Astrocyte of the cerebellum (primary cell): ENCODE measurements at regions not wholly inside any gene's neighbourhood (a gene's known extent, or its start where the extent isn't known, plus 50 kb on each side); places are given as distances from the start of the nearest gene placed in this dataset.
"Not testable (repeated sequence)": the region's sequence is repeated elsewhere in the genome, so short reads cannot be mapped to it uniquely, and the experiment has no call there.

Source experiments
- DNase-seq: peaks from one replicate; pipeline ENCODE4 v3.0.0-alpha.2; 2011; ENCODE audit warnings: low read depth
- H3K4me3 ChIP-seq: 2 replicates; pipeline ENCODE4 v1.5.1; 2011; ENCODE audit warnings: mild to moderate bottlenecking, low read depth, low read length, moderate library complexity
- in situ Hi-C: cut with HindIII; loops from 2 replicates; pipeline ENCODE4 v1.10.0; 2017; ENCODE audit warnings: low sequenced_read_pairs
- TF ChIP-seq, protein P1 (sequence below): IDR thresholded peaks from 2 replicates; pipeline ENCODE4 v1.5.1; 2012; ENCODE audit warnings: low read length, low read depth, moderate library complexity, mild to moderate bottlenecking; ENCODE audit errors: missing control alignments

DNA sequence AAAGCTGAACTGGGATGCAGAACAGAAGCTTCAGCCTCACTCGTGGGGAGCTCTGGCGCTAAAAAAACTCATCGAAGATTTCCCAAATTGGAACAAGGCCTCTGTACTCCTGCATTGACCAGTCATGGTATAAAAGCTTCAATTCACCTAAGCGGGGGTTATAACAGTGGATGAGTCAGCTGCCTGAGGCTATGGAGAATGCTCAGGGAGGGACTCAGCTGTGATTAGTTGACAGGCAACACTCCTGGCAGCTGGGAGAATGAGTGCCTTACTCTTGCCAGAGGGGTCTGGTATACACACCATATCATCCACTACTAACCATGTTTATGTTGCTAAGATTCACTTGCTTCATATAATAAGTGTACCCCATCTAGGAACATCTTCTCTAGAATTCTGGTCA, 350.6 kb upstream of the VRK2 start:
- in situ Hi-C loops: no loop called here
- peak; percentile 11 for DNase-seq
- TF ChIP-seq, protein P1, sequence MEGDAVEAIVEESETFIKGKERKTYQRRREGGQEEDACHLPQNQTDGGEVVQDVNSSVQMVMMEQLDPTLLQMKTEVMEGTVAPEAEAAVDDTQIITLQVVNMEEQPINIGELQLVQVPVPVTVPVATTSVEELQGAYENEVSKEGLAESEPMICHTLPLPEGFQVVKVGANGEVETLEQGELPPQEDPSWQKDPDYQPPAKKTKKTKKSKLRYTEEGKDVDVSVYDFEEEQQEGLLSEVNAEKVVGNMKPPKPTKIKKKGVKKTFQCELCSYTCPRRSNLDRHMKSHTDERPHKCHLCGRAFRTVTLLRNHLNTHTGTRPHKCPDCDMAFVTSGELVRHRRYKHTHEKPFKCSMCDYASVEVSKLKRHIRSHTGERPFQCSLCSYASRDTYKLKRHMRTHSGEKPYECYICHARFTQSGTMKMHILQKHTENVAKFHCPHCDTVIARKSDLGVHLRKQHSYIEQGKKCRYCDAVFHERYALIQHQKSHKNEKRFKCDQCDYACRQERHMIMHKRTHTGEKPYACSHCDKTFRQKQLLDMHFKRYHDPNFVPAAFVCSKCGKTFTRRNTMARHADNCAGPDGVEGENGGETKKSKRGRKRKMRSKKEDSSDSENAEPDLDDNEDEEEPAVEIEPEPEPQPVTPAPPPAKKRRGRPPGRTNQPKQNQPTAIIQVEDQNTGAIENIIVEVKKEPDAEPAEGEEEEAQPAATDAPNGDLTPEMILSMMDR: no peak
- H3K4me3 ChIP-seq: no peak overlapping the region

- TF ChIP-seq, protein P1: no peak
- in situ Hi-C loops: no loop called here
- H3K4me3 ChIP-seq: no peak overlapping the region
- no peak for DNase-seq
These were observed 348.2 kb upstream of the VRK2 start for GRCh38 chr2:57698392-57698791.

DNA sequence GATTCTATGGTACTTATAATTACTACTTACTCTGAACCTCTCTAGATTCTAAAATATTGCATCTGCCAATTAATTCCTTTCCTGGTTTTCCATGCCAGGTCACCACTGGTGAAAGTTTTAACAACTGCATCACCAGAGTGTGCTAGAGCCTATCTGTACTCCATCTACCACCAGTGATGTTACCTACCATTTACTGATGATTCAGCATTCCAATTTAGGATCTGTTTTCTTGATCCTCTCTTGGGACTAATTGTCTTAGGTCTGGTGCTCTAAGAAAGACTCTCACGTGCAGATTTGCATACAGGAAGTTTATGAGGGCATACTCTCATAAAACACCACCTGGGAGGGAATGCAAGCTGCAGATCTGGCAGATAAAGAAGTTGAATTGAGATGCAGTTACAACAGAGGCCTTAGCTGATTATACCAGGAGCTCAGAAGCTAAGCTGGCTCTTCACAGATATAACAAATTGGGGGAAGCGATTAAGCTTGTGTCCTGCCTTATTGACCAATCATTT, 347.6 kb upstream of the VRK2 start:
- no peak overlapping the region for H3K4me3 ChIP-seq
- in situ Hi-C loops: no loop called here
- TF ChIP-seq, protein P1: no peak
- DNase-seq: no peak

DNA sequence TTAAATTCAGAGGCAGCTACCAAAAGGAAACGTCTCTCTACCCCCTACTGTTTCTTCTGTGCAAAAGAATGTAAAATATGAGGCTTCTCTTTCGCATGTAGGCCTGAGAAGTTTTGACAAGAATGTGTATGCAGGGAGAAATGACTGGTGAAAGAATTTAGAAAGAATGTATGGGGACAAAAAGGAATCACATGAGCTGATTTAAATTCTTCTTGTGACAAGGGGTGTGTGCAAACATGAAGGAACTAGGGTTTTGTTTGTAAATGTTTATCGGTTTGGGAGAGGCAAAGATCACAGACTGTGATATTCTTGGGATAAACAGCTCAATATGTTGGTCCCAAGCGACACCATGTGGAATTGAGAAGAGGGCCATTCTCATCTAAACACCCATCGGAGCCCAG, 345.2 kb upstream of the VRK2 start:
- peak; percentile 59 for DNase-seq
- H3K4me3 ChIP-seq: no peak overlapping the region
- TF ChIP-seq, protein P1: peak; percentile 3
- in situ Hi-C loops: no loop called here

DNA sequence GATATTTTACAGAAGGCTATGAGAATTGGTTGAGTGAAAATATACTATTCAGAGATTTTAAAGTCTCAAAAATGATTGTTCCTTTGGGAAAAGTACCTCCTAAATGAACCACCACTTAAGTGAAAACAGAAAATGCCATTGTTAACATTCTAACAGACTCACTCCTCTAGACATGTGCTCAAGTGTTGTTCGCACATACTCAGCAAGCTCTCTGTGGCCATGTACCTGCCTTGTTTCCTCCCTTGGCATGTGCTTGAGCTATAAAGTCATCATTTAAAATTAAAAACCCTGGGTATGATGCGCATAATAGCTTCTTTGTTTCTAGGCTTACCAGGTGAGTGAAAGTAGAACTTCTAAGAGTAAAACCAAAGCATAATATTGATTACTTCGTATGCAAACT, 343.2 kb upstream of the VRK2 start:
- H3K4me3 ChIP-seq: no peak overlapping the region
- DNase-seq: no peak
- in situ Hi-C loops: no loop called here
- TF ChIP-seq, protein P1: no peak

GRCh38 chr2:57707794-57708193, 338.8 kb upstream of the VRK2 start:
- H3K4me3 ChIP-seq, DNase-seq, in situ Hi-C loops: not testable (repeated sequence)

DNA sequence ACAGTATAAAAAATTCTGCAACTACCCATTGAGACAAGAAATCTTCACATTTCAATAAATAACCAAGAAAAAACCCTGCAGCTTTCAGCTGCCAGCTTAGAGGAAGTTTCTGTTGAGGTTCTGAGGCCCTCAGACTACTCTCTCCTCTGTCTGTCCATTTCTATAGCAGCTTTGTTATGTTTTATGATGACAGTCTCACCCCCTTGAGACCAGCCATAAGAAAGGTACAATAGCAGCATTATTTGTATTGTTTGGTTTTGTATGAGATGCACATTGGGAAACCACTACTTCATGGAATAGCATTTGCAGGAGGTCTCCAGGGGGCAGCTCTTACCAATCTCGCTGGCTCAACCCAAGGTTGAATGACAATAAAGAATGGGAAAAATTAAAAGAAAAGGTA, 334.6 kb upstream of the VRK2 start:
- in situ Hi-C loops: no loop called here
- no peak overlapping the region for H3K4me3 ChIP-seq
- no peak for DNase-seq
- TF ChIP-seq, protein P1: no peak
